Endothelial cell of umbilical vein (primary cell): ENCODE measurements at regions not wholly inside any gene's neighbourhood (a gene's known extent, or its start where the extent isn't known, plus 50 kb on each side); places are given as distances from the start of the nearest gene placed in this dataset.

Experiments
- BruUV-seq: library from RNA; stranded (reverse); fragments of 400-500 nt; replicated peaks from 2 replicates; lab custom pipeline; 2021; lab: Mats Ljungman, UMichigan
- CTCF ChIA-PET: fragments of 300-600, 350-600 bp; sonication (Branson Sonifier 250); formaldehyde crosslinking; loops from one replicate; lab custom pipeline; 2021; ENCODE audit warnings: antibody characterized with exemption, inconsistent platforms; lab: Charles Lee
- POLR2A ChIA-PET: fragments of 300-600, 350-600 bp; sonication (Branson Sonifier 250); formaldehyde crosslinking; loops from one replicate; lab custom pipeline; 2021; ENCODE audit warnings: antibody characterized with exemption, inconsistent platforms; lab: Charles Lee
- DNase-seq: peaks from one replicate; pipeline ENCODE4 v3.0.0-alpha.2; 2011; ENCODE audit warnings: low read depth, low spot score
- FAIRE-seq: peaks from 2 replicates; lab custom pipeline; 2011; peaks lifted over from hg19 to GRCh38; lab: Jason Lieb, UNC
- H2AFZ ChIP-seq: 2 replicates; pipeline ENCODE4 v1.6.0; 2012; ENCODE audit warnings: low read depth, low read length, control low read depth, inconsistent platforms
- H3K27ac ChIP-seq: 2 replicates; pipeline ENCODE4 v1.5.1; 2011; ENCODE audit warnings: low read depth, mild to moderate bottlenecking, control low read depth, low read length, moderate library complexity; ENCODE audit not compliant: insufficient read depth
- H3K27me3 ChIP-seq, 2 experiments: 2 replicates each; pipeline versions ENCODE4 v1.6.0 to v1.6.1; 2011; ENCODE audit warnings: low read length in 2 of 2, mixed read lengths in 1 of 2; ENCODE audit not compliant: control insufficient read depth in 2 of 2, insufficient read depth in 2 of 2
- H3K36me3 ChIP-seq, 2 experiments: 2 replicates in 1 of 2; 3 replicates in 1 of 2; pipeline ENCODE4 v1.5.1; 2011; ENCODE audit warnings: low read length in 2 of 2, mild to moderate bottlenecking in 1 of 2, moderate library complexity in 1 of 2; ENCODE audit not compliant: control insufficient read depth in 2 of 2, insufficient read depth in 2 of 2; ENCODE audit errors: extremely low read depth in 1 of 2
- H3K4me1 ChIP-seq: 3 replicates; pipeline ENCODE4 v1.5.1; 2011; ENCODE audit warnings: mild to moderate bottlenecking, low read length; ENCODE audit not compliant: control insufficient read depth, insufficient read depth; ENCODE audit errors: extremely low read depth
- H3K4me2 ChIP-seq: 2 replicates; pipeline ENCODE4 v1.6.1; 2011; ENCODE audit warnings: low read length, control low read depth, mixed read lengths; ENCODE audit not compliant: insufficient read depth
- H3K4me3 ChIP-seq, 3 experiments: fragments of 200-600 bp in 1 of 3; sonication (generic), shearing (Covaris generic) in 1 of 3; replicated peaks in 1 of 3; 2 replicates each; pipeline ENCODE4 v1.5.1; 2011 to 2016; ENCODE audit warnings: control low read depth in 3 of 3, low read length in 3 of 3, mild to moderate bottlenecking in 2 of 3, inconsistent platforms in 1 of 3, low read depth in 1 of 3, moderate library complexity in 1 of 3; ENCODE audit not compliant: insufficient read depth in 1 of 3
- H3K79me2 ChIP-seq: 2 replicates; pipeline ENCODE4 v1.6.0; 2012; ENCODE audit warnings: low read length, inconsistent platforms; ENCODE audit not compliant: control insufficient read depth, insufficient read depth
- H3K9ac ChIP-seq: replicated peaks from 2 replicates; pipeline ENCODE3; 2011; ENCODE audit warnings: low read length, control low read depth; ENCODE audit not compliant: insufficient read depth; ENCODE audit errors: extremely low read depth
- H3K9me1 ChIP-seq: replicated peaks from 3 replicates; pipeline ENCODE4 v1.6.0; 2011; ENCODE audit warnings: mild to moderate bottlenecking, low read length; ENCODE audit not compliant: control insufficient read depth, insufficient read depth; ENCODE audit errors: extremely low read depth
- H3K9me3 ChIP-seq: replicated peaks from 2 replicates; pipeline ENCODE4 v1.5.1; 2012; ENCODE audit warnings: low read length, inconsistent platforms; ENCODE audit not compliant: control insufficient read depth, insufficient read depth
- H4K20me1 ChIP-seq: replicated peaks from 2 replicates; pipeline ENCODE3; 2011; ENCODE audit warnings: mild to moderate bottlenecking, low read length; ENCODE audit not compliant: control insufficient read depth, insufficient read depth; ENCODE audit errors: extremely low read depth
- CTCF ChIP-seq, 2 donors: IDR thresholded peaks; 1 replicate in 1 of 2; 2 replicates in 1 of 2; pipeline ENCODE4 v1.5.1; 2011; ENCODE audit warnings: low read length in 2 of 2, mild to moderate bottlenecking in 2 of 2, moderate library complexity in 2 of 2, control low read depth in 1 of 2, inconsistent platforms in 1 of 2, low read depth in 1 of 2; ENCODE audit not compliant: insufficient read depth in 1 of 2; ENCODE audit errors: extremely low read depth in 1 of 2
- EZH2 ChIP-seq: IDR thresholded peaks from 2 replicates; pipeline ENCODE4 v1.6.1; 2012; ENCODE audit warnings: borderline replicate concordance, low read depth, mild to moderate bottlenecking, moderate library complexity, low read length, inconsistent platforms; ENCODE audit not compliant: severe bottlenecking
- FOS ChIP-seq: IDR thresholded peaks from 2 replicates; pipeline ENCODE4 v1.6.1; 2011; ENCODE audit warnings: mild to moderate bottlenecking, low read length, moderate library complexity, borderline replicate concordance; ENCODE audit not compliant: insufficient read depth
- GATA2 ChIP-seq: IDR thresholded peaks from 2 replicates; pipeline ENCODE4 v1.7.0; 2011; ENCODE audit warnings: low read depth, mild to moderate bottlenecking, moderate library complexity, mixed read lengths, low read length; ENCODE audit not compliant: insufficient read length, insufficient read depth
- MYC ChIP-seq: IDR thresholded peaks from one replicate; pipeline ENCODE4 v1.6.1; 2011; ENCODE audit warnings: mild to moderate bottlenecking, low read depth, low read length
- dilution Hi-C: fragments of 300-500 bp; cut with MboI; formaldehyde crosslinking; loops from one replicate; pipeline ENCODE4 v1.15.0; 2019; ENCODE audit warnings: low sequenced_read_pairs; ENCODE audit not compliant: extremely low pct_ligation_motif_present
- intact Hi-C: fragments of 100-400 bp; cut with micrococcal nuclease; formaldehyde crosslinking; loops from one replicate; pipeline ENCODE4 v1.10.0; 2022
- TF ChIP-seq, protein P1 (sequence below): IDR thresholded peaks from 2 replicates; pipeline ENCODE4 v1.6.1; 2011; ENCODE audit not compliant: insufficient read depth, insufficient read length

- Histone ChIP-seq H3K27ac (no peak overlapping the region), H3K9ac (no peak overlapping the region), H3K9me3 (no peaks in the 10 kb centered on the region), H3K4me2 (no peak overlapping the region), H3K4me3 (no peak overlapping the region), H3K27me3 (no peaks in the 10 kb centered on the region), H2AFZ (no peak overlapping the region), H3K79me2 (no peaks in the 10 kb centered on the region), H4K20me1 (no peaks in the 10 kb centered on the region), H3K9me1 (no peaks in the 10 kb centered on the region), H3K36me3 (no peaks in the 10 kb centered on the region), H3K4me1 (no peaks in the 10 kb centered on the region)
- ChIA-PET POLR2A (no interaction called here), CTCF (interaction anchor here (0.7 to 1.6 kb wide), 2 partner anchors 51 to 221 kb away, joined by 3 read pairs; no protein-coding TSS in a partner anchor)
- dilution Hi-C loops = no loop called here
- TF ChIP-seq MYC = no peak
- TF ChIP-seq, protein P1, sequence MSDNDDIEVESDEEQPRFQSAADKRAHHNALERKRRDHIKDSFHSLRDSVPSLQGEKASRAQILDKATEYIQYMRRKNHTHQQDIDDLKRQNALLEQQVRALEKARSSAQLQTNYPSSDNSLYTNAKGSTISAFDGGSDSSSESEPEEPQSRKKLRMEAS = no peak
- TF ChIP-seq CTCF (IDR thresholded peaks at IDR 0.05; ENCODE audit: extremely low read depth in 1 of 2, insufficient read depth in 1 of 2, low read depth in 1 of 2, low read length in 2 of 2) = no peak
- no peak for TF ChIP-seq EZH2
- no peak for TF ChIP-seq FOS
- TF ChIP-seq GATA2 = no peak
- DNase-seq (no peak), FAIRE-seq (no peak)
- intact Hi-C loops = no loop called here
- BruUV-seq = no TSS peak
These were observed 176.3 kb upstream of the ZNF32 start for GRCh38 chr10:43824934-43825333.
